UCSD-AML1 (cell line): ENCODE measurements at regions not wholly inside any gene's neighbourhood (a gene's known extent, or its start where the extent isn't known, plus 50 kb on each side); places are given as distances from the start of the nearest gene placed in this dataset.
"Not testable (repeated sequence)": the region's sequence is repeated elsewhere in the genome, so short reads cannot be mapped to it uniquely, and the experiment has no call there.

Source experiments
- DNase-seq: peaks from one replicate; lab custom pipeline; 2025; ENCODE audit not compliant: unreplicated experiment; lab: John Stamatoyannopoulos, UW

DNA sequence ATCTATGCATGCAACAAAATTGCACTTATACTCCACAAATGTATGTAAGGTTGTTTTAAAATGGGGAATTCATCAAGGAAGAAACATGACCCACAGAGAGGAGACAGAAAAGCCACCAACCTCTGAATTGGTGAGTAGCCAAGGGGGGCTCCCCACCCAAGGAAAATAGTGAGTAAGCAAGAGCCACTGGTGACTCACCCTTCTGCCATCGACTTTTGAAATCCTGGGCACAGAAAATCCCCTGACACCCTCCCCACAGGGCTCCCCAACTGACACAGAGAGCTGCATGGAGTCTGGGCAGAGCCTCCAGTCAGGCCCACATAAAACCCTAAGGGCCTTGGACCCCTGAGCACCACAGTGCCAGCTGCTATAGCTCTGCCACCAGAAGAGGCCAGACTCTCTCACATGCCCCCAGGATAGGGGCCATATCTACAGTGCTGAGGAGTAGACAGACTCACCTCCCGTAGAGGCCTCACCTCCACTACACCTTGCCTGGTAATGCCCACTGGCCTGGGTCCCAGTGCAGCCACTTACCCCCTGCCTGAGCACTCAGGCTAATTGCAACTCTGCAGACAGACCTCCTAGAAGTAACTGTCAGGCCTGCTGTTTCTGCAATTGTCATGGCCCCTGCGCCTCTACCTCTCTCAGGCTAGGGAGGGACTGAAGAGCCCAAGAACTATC lies 244.7 kb upstream of the WSB1 start:
- no peak for DNase-seq

- no peak for DNase-seq
Measured at GRCh38 chr17:27065588-27065987, 228.3 kb upstream of the WSB1 start.

DNA sequence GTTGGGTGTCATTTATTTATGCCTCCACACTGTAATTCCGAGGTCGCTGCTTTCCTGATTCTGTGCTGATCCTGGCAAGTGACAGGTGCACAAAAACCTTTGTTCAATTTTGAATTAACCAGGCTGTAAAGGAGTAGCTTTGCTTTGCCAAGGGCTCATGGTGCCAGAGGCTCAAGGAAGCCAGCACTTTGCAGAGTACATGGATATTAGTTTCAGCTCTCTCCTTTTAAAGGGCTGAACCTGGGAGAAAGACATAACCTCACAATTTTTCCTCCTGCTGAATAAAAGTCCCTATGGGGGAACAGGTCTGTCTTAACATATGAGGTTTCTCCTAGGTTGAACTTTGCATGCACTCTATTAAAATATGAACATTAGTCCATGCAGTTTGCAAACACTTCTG lies 227.6 kb upstream of the WSB1 start:
- DNase-seq, result no peak

DNA sequence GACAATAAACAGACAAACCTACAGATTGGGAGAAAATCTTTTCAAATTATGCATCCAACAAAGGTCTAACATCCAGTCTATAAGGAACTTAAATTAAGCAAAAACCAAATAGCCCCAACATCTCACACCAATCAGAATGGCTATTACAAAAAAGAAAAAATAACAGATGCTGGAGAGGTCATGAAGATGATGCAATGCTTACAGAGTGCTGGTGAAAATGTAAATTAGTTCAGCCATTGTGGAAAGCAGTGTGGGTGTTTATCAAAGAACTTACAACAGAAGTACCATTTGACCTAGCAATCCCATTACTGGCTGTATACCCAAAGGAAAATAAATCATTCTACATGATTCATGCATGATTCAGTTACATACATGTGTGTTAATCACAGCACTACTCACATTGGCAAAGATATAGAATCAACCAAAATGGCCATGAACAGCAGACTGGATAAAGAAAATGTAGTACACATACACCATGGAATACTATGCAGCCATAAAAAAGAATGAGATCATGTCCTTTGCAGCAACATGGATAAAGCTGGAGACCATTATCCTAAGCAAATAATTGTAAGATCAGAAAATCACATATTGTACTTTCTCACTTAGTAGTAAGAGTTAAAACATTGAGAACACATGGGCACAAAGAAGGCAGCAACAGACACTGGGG lies 223.9 kb upstream of the WSB1 start:
- DNase-seq, result no peak

DNA sequence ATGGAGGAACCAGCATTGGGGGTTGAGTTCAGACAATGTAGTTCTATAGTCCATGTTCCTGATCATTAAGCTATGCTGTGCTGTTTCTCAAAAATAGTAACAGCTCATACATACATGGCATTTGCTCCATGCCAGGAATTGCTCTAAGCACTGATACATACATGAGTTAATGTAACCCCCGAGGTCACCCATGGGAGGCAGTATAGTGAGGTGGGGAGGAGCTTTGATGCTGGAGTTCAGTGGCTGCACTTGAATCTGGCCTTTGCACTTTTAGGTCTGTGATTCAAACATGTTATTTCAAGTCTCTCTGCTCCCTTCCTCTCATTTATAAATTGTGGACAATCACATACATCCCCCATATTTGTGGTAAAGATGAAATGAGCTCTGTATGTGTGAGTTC lies 223.1 kb upstream of the WSB1 start:
- DNase-seq, result no peak

DNA sequence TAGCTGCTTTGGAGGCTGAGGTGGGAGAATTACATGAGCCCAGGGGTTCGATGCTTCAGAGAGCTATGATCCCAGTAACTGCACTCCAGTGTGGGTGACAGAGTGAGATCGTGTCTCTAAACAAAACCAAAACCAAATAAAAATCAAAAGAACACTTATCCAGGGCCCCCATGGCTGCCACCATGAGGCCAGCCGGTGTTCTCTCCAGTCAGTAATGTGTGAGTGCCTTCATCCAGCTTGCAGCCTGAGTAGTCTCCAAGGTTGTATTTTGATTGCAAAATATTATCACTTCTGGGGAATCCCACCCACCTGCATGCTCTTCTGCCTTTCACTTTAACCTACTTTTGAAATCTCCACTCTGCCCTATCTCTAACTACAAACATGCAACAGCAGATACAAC lies 221.0 kb upstream of the WSB1 start:
- DNase-seq, result no peak

- DNase-seq, result no peak
Measured at GRCh38 chr17:27076814-27077213, 217.1 kb upstream of the WSB1 start.

GRCh38 chr17:27078296-27078695 lies 215.6 kb upstream of the WSB1 start:
- DNase-seq, result no peak

DNA sequence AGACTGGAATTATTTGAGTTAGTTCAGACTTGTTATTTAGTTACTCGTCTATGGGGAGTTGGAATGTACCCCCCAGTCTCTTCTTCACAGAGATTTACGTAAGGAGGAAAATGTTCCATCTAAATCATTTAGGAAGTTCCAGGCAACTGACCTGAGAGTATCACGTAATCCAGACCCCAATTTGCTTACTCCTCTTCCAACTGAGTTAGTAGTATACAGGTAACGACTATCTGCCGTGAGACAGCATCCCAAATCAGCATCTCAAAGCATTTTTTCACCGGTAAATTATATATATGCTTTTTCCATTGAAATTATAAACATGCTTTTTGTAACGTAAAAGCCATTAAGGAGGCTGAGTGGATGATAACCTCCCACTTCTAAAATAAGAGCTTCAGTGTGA lies 214.3 kb upstream of the WSB1 start:
- DNase-seq, result no peak

GRCh38 chr17:27081002-27081638 lies 212.8 kb upstream of the WSB1 start:
- no peak for DNase-seq

- DNase-seq, result no peak
Measured at GRCh38 chr17:27082023-27082774, 211.7 kb upstream of the WSB1 start.

DNA sequence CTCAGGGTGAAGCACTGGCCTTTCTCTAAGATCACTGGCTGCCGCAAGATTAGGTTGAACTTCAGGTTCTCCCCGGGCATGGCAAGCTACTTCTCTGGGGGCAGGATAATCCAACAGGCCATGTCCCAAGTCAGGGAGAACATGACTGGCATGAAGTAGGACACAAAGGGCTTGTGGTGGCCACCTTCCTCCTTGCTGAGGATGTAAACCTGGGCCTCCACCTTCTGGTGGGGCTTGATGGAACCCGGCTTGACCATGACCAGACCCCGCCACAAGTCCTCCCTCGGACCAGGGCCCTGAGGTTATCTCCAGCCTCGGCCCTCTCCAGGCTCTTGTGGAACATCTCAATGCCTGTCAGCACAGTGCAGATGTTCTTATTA lies 211.1 kb upstream of the WSB1 start:
- no peak for DNase-seq

DNA sequence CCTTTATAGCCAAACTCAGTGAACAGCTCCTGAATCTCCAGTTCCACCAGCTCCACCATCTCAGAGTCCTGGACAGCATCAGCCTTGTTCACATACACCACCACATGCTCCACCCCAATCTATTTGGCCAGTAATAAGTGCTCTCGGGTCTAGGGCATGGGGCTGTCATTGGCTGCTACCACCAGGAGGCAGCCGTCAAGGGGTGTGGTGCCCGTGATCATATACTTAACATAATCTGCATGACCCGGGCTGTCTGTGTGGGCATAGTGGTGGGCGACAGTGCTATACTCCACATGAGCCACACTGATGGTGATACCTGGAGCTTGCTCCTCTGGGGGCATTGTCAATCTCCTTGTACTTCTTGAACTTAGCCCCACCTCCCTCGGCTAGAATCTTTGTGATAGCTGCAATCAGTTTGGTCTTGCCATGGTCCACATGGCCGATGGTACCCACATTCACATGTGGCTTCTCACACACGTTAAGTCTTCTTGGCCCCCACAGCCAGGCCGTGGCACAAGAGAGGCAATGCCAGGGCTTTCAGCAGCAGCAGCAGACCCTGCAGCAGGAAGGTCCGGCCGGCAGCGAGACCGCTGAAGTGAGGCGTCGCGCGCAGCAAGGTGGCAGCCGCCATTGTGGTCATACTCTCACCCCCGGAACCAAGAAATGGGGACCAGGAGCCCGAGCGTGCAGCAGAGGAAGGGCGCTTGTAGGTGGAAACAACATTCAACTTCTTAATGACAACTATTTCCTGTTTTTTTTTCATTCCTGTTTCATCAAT lies 210.3 kb upstream of the WSB1 start:
- no peak for DNase-seq

DNA sequence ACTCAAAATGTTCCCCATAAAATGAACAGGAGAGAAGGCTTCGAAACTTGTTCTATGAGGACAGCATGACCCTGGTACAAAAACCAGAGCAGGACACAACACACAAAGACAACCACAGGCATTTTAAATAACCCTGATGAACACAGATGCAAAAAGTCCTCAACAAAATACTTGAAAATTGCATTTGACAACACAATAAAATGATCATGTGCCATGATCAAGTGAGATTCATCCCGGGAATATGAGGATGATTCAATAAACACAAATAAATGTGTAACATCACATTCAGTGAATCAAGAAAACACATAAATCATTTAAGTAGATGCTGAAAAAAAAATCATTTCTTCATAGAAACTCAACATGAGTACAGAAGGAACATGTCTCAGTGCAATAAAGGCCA lies 208.4 kb upstream of the WSB1 start:
- no peak for DNase-seq

DNA sequence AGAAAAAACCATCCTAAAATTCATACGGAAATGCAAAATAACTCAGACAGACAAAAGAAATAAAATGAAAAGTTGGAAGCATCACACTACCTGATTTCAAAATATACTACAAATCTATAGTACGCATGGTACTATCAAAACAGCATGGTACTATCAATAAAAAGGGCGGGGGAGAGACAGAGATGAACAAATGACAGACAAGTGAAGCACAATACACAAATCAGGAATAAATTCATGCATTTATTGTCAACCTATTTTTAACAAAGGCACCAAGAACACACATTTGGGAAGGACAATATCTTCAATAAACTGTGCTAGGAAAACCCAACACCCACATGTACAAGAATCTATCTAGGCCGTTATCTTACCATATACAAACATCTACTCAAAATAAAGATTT lies 207.4 kb upstream of the WSB1 start:
- no peak for DNase-seq

DNA sequence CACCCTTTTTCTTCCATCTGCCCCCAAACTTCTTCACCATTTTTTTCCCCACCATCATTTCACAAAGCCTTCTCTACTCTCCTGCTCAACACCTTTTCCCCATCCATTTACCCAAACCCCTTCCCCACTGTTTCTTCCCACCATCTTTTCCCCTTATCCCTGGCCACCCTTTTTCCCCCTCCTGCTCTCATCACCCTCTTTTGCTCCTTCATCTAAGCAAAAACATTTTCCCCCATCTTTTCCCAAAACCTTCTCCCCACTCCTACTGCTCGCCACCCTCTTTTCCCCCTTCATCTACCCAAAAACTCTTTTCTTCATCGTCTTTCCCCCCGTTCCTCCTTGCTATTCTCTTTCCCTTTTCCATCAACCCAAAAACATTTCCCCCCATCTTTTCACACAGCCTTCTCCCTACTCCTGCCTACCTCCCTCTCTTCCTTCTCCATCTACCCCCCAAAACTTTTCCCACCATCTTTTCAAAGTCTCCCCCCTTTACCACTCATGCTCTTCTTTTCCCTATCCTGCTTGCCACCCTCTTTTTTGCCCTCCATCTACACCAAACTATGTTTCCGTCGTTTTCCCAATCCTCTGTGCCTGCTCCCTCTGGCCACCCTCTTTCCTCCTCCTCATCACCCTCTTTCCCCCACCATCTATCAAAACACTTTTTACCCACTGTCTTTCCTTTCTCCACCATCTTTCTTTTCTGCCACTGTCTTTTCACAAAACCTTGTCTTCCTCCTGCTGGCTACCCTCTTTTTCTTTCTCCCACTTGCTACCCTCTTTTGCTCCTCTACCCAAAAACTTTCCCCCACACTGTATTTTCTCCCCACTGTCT lies 205.8 kb upstream of the WSB1 start:
- DNase-seq, result no peak

GRCh38 chr17:27088767-27089078 lies 205.2 kb upstream of the WSB1 start:
- no peak for DNase-seq

GRCh38 chr17:27089079-27089928 lies 204.6 kb upstream of the WSB1 start:
- not testable (repeated sequence) for DNase-seq

DNA sequence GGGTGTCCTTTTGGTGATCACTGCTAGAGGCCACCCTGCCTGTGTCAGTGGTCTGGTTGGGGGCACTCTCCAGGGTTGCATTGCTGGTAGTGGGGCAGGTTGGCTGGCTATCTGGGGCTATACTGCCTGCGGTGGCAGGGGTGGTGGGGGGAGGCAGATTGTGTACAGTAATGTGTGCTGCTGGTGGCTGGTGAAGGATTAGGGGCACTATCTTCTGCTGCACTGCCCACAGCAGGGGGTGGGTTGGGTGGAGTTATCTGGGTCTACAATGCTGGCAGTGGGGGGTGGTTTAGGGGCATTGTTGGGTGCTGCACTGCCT lies 204.0 kb upstream of the WSB1 start:
- DNase-seq, result no peak
